NCI-H1930 (cell line): ENCODE measurements at regions not wholly inside any gene's neighbourhood (a gene's known extent, or its start where the extent isn't known, plus 50 kb on each side); places are given as distances from the start of the nearest gene placed in this dataset.

Experiments used
- DNase-seq, 2 experiments: peaks; one replicate each; lab custom pipeline; 2025; lab: John Stamatoyannopoulos, UW

DNA sequence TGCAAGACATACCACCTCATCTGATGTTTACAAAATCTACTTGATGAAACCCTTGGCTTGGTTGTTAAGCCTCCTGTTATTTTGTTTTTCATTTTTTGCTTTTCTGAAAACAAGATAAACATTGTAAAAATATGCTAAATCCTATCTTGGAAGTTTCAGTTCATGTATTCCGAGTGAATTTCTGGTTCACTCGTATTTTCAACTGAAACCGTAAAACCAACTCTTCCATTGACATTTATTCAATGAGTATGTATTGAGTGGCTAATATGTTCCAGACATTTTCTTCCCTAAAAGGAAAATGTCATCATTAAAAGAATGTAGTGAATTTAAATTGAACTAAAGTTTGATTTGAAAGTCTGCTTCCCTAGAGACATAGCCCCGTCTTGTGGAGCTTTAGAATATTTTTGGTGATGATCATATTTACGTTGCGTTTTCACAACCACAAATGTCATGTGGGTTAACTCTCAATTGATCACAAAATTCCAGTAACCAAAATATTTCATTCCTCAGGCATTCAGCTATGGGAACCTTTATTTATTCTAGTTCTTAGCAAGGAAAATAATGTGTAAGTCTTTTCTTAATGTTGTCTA lies 204.2 kb downstream of the MBD2 start:
- no peak for DNase-seq

DNA sequence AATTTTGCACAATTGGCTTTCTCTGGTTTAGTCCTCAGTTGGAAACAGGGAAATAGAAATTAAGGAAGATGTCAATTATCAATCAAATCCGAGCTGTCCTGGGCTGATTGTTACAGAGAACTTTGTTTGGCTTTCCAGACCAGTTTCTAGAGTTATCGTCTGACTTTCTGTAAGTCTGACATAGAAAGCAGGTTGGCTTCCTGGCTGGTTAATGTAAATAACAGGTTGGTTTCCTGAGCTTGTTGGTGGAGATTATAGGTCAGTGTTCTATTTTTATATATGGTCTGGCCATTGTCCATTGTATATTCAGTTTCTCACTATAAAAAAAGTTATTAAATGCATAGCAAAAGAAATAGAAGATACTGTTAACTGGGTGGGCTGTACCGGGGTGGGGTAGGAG lies 204.8 kb downstream of the MBD2 start:
- DNase-seq: no peak

DNA sequence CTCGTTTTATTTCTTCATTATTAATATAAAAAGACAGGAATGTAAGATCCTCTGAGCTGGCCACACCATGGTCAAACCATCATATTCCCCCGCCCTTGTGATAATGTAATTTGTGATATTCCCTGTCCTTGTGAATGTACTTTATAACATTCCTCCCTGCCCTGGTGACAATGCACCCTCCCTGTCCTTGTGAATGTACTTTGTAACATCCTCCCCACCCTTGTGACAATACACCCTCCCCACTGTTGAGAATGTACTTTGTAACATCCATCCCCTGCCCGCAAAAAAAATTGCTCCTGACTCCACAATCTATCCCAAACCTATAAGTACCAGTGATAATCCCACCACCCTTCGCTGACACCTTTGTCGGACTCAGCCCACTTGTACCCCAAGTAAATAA lies 211.0 kb downstream of the MBD2 start:
- DNase-seq: no peak

DNA sequence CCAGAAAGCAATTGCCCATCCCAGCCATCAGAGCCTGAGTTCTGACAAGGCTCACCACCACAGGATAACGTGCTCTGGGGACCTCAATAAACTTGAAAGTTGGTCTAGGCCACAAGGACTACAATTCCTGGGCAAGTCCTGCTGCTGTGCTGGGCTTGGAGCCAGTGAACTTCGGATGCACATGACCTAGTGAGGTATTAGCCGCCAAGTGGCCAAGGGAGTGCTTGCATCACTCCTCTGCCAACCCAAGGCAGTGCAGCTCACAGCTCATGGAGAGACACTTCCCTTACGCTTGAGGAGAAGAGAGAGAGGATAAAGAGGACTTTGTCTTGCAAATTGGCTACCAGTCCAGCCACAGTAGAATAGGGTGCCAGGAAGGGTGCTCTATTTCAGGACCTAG lies 219.6 kb downstream of the MBD2 start:
- DNase-seq: no peak

DNA sequence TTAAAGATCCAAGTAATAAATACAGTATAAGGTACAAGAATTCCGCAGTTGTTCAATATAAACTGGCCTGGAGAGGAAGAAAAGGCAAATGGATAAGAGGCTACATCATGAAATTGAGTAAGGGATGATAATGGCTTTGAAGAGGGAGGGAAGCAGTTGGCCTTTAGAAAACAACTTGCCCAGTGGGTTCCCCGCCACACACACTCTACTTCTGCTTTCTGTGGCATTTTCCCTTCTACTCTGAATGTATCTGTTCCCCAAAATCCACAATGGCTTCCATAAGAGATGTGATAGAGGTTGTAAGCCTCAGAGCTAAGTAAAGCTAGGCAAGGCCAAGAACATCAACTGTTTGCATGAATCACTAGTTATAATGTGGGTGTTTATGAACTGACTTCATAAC lies 221.3 kb downstream of the MBD2 start:
- no peak for DNase-seq

DNA sequence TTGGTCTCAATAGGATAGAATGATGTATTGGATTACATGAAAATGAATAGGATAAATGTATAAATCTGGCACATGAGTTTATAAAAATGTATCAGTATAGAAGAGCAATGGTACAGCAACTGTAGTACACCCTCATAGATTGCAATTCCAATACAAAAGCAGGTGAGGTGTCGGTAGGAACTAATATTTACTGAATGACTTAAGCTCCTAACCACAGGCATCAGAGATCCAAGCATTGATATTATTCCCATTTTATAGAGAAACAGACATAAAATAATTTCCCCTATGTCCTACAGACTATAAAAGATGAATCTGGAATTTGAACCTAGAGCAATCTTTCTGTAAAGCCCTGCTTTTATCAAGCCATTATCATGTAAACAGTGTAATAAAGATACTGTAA lies 227.4 kb downstream of the MBD2 start:
- no peak for DNase-seq

DNA sequence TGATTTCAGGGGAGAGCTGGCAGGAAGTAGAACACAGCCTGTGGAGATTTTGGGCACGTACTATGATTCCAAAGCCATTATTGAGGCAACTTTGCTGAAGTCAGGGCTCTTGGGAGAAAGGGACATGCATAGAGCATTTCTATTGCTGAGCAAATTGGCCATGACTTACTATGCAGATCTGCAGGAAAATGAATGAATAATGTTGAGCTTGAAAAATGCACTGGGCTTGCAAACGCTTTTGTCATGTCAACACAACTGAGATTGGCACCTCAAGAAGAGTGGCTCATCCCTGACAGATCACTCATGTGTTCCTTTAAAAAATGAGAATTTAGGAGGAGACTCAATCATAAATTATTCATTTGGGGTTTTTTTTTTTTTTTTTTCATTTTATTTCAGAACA lies 230.5 kb downstream of the MBD2 start:
- no peak for DNase-seq

DNA sequence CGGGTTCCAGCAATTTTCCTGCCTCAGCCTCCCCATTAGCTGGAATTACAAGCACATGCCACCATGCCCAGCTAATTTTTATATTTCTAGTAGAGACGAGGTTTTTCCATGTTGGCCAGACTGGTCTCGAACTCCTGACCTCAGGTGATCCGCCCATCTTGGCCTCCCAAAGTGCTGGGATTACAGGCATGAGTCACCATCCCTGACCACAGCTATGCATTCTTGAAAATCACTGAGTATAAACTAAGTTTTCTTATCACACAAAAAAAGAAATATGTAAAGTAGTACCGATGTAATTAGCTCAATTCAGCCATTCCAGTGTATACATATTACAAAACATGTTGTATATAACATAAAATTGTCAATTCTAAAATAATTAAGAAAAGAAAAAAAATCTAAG lies 232.7 kb downstream of the MBD2 start:
- no peak for DNase-seq

DNA sequence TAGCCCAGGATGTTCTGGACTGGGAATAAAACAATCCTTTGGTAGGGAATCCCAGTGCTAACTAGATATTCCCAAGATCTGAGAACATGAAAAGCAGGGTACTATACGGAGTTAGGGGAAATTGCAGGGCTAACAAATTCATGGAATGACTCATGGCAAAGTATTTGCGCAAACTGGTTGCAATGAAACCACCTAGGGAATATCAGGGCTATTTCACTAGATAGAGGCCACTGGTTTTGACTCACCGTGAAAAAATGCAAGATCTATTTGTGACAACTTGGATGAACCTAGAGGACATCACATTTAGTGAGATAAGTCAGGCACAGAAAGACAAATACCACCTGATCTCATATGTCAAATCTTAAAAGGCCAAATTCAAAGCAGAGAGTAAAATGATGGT lies 233.3 kb downstream of the MBD2 start:
- DNase-seq: no peak

DNA sequence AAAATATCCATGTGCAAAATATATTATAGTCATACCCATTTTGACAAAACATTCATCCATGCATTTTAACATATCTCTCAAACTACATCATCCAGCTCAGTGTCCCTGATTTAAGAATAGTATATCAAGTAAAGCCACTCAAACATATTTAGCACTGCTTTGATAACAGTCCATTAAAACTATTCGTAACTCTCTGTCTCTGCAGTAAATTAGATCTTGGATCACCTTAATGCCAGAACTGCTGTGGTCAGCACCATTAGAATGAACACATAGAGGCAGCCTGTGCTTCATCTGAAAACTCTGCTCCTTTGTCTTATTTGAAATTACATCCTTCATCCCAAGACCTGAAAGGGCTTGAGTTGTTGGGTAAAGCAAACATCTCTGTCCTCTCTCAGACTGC lies 234.0 kb downstream of the MBD2 start:
- DNase-seq: no peak

DNA sequence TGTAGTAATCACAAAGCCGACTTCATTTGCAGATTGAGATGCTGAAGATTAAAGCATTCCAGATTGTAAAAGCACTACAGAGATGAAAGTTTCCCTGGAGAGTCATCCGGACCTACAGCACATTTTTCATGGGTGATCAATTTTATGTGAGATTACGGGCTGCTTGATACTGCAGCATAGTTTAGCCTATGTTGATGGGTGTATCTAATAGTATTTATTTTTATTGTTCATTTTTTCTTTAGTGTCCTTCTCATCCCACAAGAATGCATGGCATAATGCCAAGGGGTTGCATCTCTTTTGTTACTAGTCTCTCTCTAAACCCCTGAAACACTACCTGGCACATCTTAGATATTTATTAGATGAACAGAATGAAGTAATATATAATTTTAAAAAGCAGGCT lies 240.4 kb downstream of the MBD2 start:
- no peak for DNase-seq

DNA sequence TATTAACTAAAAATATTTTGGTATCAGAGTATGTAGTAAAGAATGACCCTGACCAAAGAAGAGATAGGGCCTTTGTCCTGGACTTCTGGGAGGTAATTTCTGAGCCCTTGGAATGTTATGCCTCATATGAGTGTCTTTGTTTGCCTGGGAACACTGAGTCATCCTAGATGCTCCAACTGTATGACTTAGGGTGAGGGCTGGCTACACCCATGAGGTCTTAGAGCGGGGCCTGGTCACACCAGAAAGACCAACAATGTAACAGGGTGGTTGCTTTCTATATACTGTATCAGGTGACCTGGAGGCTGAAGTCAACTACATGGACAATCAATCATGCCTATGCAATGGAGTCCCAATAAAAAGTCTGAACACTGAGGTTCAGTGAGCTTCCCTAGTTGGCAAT lies 253.1 kb downstream of the MBD2 start:
- no peak for DNase-seq

DNA sequence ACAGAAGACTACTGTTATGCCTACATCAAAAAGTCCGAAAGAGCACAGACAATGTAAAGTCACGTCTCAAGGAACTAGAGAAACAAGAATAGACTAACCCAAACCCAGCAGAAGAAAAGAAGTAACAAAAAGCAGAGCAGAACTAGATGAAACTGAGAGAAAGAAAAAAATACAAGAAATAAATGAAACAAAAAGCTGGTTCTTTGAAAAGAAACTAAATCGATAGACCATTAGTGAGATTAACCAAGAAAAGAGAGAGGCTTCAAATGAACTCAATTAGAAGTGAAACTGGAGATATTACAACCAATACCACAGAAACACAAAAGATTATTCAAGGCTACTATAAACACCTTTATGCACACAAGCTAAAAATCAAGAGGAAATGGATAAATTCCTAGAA lies 271.8 kb downstream of the MBD2 start:
- no peak for DNase-seq

DNA sequence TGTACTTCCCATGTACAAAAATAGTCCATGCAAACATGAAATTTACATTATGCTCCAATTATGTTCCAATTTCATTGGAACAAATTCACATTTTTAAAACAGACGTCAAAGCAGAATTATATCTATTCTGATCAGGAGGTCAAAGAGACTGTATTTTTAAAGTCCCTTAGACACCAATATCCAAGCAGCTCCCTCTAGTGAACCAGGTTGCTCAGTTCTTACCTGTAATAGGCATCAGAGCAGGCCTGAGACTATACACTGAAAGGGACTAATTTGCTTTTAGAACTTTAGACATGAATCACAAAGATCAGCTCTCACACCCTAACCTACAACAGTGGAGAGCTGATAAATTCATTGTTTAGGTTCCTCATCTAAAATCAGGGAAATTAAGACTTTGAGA lies 273.9 kb downstream of the MBD2 start:
- no peak for DNase-seq

DNA sequence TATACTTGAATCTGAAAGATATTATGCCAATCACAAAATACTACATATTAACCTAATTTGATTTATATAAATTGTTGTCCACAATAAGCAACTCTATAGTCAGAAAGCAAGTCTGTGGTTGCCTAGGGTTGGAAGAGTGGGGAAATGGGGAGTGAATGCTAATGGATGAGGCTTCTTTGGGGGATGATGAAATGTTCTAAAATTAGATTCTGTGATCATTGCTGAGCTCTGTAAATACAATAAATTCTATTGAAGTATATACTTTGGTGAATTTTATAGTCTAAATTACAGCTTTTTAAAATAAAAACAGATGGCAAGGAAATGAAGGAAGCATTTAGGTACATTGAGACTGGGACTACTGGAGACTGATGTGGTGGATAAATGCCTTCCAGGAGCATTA lies 275.5 kb downstream of the MBD2 start:
- DNase-seq: no peak

DNA sequence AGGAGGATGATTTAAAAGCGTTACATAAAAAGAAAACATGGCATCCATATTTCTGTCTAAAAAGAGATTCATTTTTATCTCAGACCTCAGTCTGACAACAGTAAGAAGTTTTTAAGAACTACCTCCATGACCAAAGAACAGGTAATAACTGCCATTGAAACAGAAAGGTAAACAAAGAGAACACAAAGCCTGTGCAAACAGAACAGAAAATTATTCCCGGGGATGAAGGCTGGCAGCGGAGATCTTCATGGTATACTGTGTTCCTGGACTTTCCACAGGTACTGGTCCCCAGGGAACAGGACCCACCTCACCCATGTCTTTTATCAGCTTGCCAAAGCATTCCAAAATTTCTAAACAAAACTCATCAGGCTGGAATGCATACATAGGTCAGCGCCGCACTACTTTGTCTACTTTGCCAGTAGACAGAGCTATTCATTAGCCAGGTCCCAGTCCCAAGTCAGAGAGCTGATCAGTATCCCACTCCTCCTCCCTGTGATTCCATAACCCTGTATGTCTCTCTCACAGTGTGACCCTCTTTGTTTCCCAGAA lies 277.3 kb downstream of the MBD2 start:
- no peak for DNase-seq

DNA sequence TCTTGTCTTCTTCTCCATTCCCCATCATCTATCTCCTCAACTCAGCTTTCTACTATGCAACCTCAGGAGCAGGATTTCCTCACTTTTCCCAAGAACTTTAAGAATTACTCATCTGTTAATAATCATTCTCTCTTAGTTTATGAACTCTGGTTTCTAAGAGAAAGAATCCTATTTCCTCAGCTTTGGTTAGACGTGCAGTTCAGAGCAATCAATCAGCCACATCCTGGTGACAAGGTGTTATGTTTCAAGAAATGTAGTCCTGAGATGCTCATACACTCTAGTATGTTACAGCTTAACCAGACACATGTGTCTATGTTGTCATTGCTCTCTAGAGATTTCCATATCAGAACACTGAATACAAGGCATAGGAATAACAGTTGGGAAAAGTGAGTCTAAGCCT lies 277.9 kb downstream of the MBD2 start:
- no peak for DNase-seq

DNA sequence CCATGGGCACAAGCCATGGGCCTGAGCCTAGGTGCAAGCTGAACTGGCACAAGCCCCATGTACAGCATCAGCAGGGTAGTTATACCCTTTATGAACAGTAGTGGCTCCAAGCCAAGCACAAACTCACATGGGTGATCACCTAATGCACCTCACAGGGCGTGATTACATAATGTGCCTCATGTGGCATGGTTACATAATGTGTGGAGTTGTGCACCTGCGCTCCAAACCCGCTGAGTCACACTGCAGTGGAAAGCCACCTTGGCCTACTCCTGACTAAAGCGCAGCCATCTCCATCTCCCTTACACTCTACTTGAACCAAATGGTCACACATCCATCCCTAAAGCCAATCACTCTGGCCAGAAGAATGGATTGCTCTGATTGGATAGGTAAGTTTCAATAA lies 279.7 kb downstream of the MBD2 start:
- DNase-seq: peak in 1 of 2 experiments; percentile 11

DNA sequence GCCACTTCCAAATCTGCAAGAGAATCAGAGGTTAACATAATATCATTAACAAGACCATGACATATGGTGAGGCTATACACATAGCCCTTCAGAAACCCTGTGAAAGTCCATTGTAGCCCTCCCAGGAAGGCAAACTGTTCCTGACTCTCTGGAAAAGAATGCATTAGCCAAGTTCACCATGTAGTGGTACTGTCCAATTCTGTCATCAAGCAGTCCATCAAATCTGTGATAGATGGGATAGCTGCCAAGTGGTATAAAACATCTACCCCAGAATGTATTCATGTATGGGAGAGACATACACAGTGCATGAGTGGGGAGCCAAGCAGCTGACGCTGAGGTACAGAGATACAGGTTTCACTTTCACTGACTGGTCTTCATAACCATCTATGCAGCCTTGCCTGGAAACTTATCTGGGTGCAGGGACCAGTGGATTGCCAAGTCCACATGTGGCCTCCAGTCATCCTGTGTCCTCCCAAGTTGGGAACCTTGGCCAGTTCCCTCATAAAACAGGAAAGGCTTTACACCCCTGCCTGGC lies 281.1 kb downstream of the MBD2 start:
- DNase-seq: no peak

DNA sequence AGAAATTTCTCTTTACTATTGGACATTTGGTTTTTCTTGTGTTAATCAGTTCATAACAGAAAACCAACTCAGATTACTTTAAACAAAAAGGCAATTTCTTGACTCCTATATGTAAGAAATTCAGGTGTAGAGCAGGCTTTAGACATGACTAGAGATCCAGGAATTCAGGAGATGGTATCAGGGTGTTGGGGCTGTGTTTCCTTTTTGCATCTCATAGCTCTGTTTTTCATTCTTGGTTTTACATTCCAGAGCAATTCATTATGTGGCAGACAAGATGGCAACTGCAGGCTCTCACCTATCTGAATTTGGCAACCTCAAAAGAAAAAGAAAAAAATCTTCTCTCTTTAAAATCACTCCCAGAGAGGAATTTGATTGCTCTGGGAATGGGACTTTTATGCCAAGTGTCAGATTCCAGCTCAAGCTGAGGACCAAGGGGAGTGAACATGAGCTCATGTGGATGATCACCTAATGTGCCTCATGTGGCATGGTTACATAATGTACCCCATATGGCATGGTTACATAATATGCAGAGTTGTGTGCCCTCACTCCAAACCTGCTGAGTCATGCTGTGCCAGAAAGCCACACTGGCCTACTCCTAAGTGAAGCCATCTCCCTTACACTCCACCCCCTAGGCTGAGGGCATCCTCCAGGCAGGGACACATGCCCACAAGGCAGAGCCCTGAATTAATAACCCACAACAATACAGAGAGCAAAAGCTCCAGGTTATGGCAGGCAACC lies 282.7 kb downstream of the MBD2 start:
- DNase-seq: no peak

DNA sequence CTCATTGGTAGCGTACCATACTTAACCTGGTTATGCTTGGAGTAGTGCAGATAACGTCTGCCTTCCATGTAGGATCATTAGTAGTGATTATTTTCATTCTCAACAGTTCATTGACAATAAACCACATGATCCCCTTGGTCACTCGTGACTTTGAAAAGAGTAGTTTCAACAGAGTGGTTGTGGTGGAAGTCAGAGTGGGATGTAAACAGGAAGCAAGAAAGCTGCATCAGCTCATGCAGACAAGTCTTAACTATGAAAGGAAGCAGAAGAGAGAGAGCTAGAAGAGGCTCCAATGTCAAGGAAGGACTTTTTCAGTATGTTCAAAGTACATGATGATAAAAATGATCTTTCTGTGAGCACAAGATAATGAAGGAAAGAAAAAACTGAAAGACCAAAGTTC lies 287.4 kb downstream of the MBD2 start:
- DNase-seq: no peak

DNA sequence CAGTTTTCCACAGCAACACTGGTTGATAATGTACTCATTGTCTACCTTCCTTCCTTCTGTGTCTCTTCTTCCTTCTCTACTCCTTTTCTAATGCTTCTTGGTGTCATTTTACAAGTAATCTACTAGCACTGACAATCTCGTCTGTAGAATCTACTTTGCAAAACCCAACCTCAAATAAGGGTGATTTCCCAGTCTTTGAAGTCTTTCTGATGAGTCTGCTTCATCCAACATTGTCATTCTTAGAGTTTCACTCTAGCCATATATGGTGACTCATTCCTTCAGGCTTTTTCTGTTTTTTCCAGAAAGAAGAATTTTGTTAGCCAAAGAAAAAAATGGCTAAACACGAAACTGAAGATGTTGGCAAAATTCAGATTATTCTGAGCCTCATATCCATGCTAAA lies 288.7 kb downstream of the MBD2 start:
- no peak for DNase-seq

DNA sequence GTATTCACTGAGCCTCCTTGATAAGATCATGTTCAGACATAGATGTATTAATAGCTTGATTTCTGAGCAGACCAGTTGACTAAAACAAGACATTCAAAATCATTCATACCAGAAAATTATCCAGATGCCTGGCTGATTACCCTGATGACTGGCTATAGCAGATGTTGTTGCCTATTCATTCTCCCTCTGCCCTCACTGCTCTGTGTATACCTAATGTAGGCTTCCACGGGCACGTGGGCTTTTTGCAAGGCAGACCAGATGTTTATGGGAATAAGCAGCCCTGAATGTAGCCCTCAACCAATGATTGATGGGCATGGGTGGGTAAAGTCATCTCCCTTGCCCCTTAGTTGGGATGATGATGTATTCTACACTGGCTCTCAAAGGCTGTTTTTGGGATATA lies 289.1 kb downstream of the MBD2 start:
- DNase-seq: no peak
